GM21515 (cell line): ENCODE measurements at regions not wholly inside any gene's neighbourhood (a gene's known extent, or its start where the extent isn't known, plus 50 kb on each side); places are given as distances from the start of the nearest gene placed in this dataset.

Experiments used
- ATAC-seq: cut with Tn5 transposase; IDR thresholded peaks from one replicate; pipeline ENCODE4 v1.9.1; 2021; ENCODE audit not compliant: unreplicated experiment

DNA sequence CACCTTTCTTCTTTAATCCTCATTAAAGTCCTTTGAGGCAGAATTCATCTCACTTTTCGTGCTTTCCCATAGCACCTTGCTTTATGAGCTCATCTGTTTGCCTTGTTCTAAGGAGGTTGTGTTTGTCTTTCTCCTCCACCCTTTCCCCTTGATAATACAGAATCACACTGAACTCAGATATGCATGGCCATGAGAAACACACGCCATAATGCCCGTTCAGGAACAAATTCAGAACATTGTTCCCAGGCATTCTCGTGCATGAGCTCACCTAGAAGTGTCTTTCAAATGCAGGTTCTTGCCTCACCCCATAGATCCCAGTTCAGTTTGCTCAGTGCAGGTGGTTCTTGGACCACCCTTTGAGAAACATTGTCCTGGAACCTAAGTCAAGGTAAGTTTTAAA, 71.1 kb downstream of the TMEM114 start:
- ATAC-seq = no peak

- ATAC-seq = no peak
Observed at GRCh38 chr16:8517280-8517679, 73.0 kb downstream of the TMEM114 start.

GRCh38 chr16:8516471-8516870, 73.8 kb downstream of the TMEM114 start:
- ATAC-seq = no peak

DNA sequence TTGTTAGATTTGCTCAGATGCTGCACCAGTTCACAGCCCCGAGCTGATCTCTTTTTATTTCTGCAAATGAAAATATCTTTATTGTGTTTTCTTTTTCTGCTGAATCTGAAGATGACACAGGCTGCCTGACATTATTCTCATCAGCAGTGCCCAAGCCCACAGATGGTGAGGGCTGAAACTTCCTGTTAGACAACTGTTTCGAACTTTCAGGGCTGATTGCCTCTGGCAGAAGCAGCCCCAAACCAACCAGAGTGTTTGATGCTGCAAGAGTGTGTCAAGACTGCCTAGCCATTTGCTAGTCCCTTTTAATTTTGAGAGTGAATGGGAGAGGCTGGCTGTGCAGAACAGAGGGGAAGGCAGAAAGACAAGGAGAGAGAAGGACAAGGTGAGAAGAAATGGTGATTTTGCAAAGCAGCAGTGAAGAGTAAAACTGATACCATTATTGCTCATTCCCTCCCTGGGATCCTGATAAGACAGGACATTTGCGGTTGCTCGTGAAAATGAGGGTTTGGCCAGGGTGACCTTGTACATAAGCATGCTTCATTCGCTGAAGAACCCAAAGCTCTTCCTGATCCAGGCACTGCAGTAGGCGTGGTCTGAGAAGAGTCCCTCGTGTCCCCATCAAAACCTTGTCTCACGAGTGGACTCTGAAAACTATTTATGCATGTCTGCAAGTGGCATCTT, 77.2 kb downstream of the TMEM114 start:
- ATAC-seq = peak; percentile 61

DNA sequence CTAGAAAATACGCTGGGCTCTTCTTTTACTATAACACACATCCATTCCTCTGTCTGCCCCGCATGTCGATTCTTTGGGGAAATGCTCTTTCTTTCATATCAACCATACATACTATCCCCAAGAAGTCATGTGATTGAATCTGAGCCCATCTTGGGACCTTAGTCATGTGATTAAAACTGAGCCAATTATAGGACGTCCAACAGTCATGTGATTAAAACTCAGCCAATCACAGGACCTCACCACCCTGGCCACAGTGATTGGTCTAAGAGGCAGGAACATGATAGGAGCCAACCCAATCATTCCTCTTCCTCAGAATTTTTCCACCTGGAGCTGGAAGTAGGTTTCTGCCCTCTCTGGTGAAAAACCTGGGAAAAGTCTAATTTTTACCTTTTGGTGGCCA, 78.8 kb downstream of the TMEM114 start:
- ATAC-seq = no peak

GRCh38 chr16:8510160-8510559, 80.2 kb downstream of the TMEM114 start:
- no peak for ATAC-seq

DNA sequence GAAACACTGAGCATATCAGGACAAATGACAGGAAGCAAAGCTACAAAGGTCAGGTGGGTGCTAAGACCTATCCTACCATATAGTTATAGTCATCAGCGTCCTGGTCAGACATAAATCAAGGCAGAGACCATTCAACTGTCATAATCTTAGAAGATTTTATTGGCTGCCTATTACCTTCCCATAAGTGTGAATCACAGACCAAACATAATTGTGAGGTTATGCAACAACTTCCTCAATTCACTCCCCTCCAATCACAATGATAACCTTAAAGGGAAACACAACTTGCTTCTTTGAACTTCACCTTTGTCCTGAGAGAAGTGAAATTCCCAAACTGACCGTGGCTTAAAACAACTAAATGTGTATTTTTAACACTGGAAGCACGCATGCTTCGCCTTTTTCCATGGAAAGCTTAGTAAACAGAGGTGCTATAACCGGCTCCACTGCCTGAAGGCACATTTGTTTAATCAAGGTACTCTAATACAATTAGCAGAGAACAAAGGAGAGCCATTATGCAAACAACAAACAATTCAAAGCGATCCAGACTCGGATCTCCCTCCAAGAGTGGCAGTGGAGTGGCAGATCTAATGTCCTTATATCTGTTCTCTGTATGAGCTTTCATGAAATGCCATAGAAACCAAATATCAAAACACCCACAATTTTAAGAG, 84.9 kb downstream of the TMEM114 start:
- ATAC-seq = no peak

DNA sequence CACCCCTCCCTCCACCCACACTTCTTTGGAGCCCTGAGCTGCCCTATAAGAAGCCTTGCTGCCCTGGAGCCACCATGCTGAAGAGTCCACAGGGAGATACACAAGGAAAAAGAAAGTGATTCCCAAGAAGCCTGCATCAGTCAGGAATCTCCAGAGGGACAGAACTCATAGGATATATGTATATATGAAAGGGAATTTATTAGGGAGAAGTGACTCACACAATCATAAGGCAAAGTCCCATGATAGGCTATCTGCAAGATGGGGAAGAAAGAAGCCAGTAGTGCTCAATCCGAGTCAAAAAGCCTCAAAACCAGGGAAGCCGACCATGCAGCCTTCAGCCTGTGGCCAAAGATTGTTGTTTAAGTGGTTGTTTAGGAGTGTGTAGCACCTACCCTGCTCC, 87.9 kb downstream of the TMEM114 start:
- no peak for ATAC-seq

DNA sequence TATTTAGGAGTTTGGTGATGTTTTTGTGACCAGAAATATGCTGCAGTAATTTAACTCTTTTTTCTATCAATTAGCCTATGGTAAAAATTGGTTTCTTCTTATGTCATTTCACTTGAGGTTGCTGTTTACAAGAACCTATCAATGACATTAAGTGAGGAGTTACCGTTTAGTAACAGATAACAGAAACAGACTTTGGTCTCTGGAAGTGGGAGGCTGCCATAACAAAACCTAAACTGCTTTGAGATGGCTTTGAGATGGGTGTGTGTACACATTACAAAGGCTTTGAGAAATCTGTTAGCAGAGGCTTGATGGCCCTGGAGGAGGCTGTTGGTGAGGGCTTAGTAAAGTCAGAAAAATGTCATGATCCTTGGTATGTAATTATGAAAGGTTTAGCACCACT, 90.0 kb downstream of the TMEM114 start:
- no peak for ATAC-seq

- no peak for ATAC-seq
Observed at GRCh38 chr16:8496364-8496763, 93.9 kb downstream of the TMEM114 start.

- no peak for ATAC-seq
Observed at GRCh38 chr16:8493972-8494371, 96.3 kb downstream of the TMEM114 start.

DNA sequence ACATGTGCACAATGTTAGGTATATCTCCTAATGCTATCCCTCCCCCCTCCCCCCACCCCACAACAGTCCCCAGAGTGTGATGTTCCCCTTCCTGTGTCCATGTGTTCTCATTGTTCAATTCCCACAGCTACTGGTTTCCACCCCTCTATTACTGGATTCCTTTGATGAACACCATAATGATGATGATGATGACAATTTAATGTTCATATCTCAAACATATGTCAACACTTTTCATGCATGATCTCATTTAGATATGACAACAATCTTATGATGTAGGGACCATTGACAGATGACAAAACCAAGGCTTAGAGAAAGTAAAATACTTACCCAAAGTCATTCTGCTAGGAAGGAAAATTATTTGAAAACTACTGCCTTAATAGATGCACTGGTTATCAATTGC, 97.6 kb downstream of the TMEM114 start:
- no peak for ATAC-seq

GRCh38 chr16:8489580-8489979, 100.7 kb downstream of the TMEM114 start:
- no peak for ATAC-seq

DNA sequence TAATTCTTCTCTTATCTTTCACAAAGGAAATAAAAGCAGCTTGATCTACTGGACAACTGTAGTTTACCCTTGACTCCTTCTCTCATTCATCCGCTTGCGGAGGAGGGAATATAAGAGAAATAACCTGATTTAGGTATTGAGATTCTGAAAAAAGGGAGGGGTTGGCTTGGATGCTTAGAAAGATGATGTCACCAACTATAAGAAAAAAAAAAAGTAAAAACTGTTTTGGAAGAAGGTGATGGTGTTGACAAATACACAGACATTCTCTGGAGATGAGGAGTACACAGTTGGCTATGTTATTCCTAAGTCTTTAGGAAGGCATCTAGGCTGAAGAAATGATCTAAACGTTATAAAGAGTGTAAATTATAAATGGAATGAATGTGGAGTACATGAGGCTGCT, 103.3 kb downstream of the TMEM114 start:
- ATAC-seq = no peak

DNA sequence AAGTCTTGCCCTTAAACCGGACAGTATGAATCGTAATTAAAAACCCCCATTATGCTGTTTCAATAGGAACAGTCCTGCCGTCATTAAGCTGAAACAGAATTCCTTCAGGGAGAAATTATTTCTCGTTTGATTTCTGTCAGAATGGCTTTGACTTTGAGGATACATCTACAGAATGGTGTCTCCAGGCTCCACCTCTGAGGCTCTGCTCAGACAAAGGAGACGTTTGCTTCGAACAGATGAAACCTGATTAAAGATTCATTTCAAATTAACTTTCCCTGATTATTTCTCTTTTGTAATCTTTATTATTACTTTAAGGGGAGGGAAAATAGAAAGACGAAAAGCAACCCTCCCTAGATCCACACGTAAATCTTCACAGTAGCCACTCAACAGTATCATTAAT, 106.9 kb downstream of the TMEM114 start:
- no peak for ATAC-seq

GRCh38 chr16:8481810-8482209, 108.5 kb downstream of the TMEM114 start:
- no peak for ATAC-seq

DNA sequence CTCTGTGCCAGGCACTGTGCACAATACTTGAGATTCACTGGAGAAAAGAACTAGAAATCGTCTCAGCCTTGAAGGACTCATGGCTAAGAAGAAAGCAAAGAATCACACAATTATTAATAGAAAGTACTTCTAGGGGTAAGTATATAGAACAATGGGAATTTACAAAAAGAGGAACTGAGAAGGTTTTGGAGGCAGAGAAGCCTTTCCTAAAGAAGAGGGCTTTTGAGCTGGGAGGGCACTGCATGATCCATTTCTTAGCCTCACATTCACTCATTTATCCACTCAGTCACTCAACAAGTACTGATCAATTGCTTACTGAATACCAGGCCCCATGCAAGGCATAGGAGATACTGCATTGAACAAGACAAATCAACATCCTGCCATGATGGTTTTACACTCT, 113.5 kb downstream of the TMEM114 start:
- no peak for ATAC-seq

DNA sequence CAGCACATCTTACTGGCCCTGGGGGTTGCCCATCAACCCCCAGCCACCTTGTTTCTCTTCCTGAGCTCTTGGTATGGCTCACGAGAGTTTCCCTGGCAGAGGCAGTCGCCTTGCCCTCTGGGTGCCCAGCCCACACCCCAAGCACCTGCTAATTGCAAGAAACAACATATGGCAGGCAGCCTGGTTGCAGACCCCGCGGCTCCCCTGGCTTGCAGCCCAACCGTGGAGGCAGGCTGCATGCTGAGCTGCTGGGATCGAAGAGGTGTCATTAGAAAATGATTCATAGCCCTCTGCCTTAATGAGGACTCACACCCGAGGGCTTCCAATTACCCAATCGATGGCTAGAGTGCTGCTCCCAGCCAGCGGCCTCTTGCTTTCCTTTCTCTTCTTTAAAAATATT, 115.7 kb downstream of the TMEM114 start:
- no peak for ATAC-seq

GRCh38 chr16:8469102-8469778, 121.1 kb downstream of the TMEM114 start:
- ATAC-seq = no peak

DNA sequence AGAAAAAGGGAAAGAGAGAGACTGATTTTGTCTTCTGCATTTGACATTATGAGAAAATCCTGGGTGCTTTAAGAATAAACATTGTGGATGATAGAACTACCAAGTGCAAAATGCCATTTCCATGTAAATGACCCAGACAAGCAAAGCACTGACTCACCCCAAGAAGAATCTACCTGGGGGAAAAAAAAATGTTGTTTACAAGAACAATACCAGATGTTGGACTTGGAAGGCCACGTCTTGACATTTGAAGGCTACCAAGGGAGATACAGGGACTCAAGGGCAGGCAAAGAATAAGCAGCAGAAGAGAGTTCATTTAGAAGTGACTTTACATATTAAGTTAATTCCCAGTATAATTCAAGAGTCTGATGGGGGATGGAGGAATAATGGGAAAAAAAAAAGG, 125.3 kb downstream of the TMEM114 start:
- ATAC-seq = no peak

DNA sequence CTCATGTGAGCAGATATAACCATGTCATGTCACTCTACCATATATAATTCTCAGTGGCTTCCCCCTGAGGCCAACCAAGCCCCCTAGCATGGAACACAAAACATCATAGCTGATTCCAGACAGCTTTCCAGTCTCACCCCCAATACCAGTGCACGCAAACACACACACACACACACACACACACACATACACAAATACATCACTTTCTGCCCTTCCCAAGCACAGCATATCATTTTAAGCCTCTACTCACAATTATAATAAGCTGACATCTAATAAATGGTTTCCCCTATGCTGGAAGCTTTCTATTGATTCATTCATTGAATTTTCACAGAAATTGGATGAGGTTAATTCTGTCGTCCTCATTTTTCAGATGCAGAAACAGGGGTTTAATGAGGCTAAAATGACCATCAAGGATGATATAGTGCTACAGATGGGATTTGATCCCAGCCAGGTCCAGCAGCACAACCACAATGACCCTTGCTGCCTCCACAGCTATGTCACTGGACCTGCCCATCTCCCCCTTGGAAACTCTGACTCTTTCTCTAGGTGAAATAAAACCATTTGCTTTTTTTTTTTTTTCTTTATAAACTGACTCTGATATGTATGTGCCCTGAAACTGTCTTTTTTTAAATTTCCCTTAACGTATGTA, 131.1 kb downstream of the TMEM114 start:
- no peak for ATAC-seq

GRCh38 chr16:8458481-8459046, 131.7 kb downstream of the TMEM114 start:
- ATAC-seq = no peak
